ENCODE measurements at regions not wholly inside any gene's neighbourhood (a gene's known extent, or its start where the extent isn't known, plus 50 kb on each side); places are given as distances from the start of the nearest gene placed in this dataset.

- no peaks in the 10 kb centered on the region for H3K4me1 Mint-ChIP-seq (ENCODE audit: low read depth)
- H3K36me3 Mint-ChIP-seq (ENCODE audit: low read depth) = no peaks in the 10 kb centered on the region
- DNase-seq (no peak), ATAC-seq (ENCODE audit: poor library complexity) (no peak)
- TF ChIP-seq CTCF (IDR thresholded peaks at IDR 0.05) = no peak
- H3K27ac Mint-ChIP-seq = no peak overlapping the region
- H3K27me3 Mint-ChIP-seq = no peaks in the 10 kb centered on the region
- ChIA-PET POLR2A (no interaction called here), CTCF (no interaction called here)
- intact Hi-C loops (cut with DNase I, micrococcal nuclease) = no loop called here
- Histone ChIP-seq H3K4me3 (ENCODE audit: low read length) (no peak overlapping the region), H3K9me3 (ENCODE audit: control insufficient read depth in 1 of 2, insufficient read depth in 1 of 2, low read length in 2 of 2) (peaks cover 8 to 16% of the 10 kb centered on the region in 2 experiments), H3K27me3 (ENCODE audit: control insufficient read depth in 1 of 2, insufficient read depth in 2 of 2, low read length in 2 of 2) (no peaks in the 10 kb centered on the region), H3K4me1 (ENCODE audit: insufficient read depth, low read length) (no peaks in the 10 kb centered on the region), H3K36me3 (ENCODE audit: insufficient read depth, low read length) (no peaks in the 10 kb centered on the region), H3K27ac (ENCODE audit: low read depth in 1 of 2, low read length in 2 of 2) (no peak overlapping the region)
- H3K9me3 Mint-ChIP-seq = peaks cover 6% of the 10 kb centered on the region
- H3K4me3 Mint-ChIP-seq = no peak overlapping the region
Measured at GRCh38 chr10:113476191-113476590, 76.7 kb upstream of the HABP2 start.

GRCh38 chr10:113476673-113477072 lies 76.2 kb upstream of the HABP2 start:
- POLR2A ChIA-PET = no interaction called here
- H3K4me1 ChIP-seq (ENCODE audit: insufficient read depth, low read length) = no peaks in the 10 kb centered on the region

GRCh38 chr10:113477451-113477850 lies 75.4 kb upstream of the HABP2 start:
- POLR2A ChIA-PET = no interaction called here
- intact Hi-C loops (cut with DNase I, micrococcal nuclease) = no loop called here
- no peaks in the 10 kb centered on the region for H3K36me3 ChIP-seq (ENCODE audit: insufficient read depth, low read length)
- no peak for TF ChIP-seq CTCF (IDR thresholded peaks at IDR 0.05)
- Mint-ChIP-seq H3K9me3 (peaks cover 6% of the 10 kb centered on the region), H3K4me1 (ENCODE audit: low read depth) (no peaks in the 10 kb centered on the region), H3K4me3 (no peak overlapping the region), H3K27me3 (no peaks in the 10 kb centered on the region), H3K36me3 (ENCODE audit: low read depth) (no peaks in the 10 kb centered on the region), H3K27ac (no peak overlapping the region)
- no peaks in the 10 kb centered on the region for H3K4me1 ChIP-seq (ENCODE audit: insufficient read depth, low read length)
- no peak overlapping the region for H3K27ac ChIP-seq (ENCODE audit: low read depth in 1 of 2, low read length in 2 of 2)
- H3K9me3 ChIP-seq (ENCODE audit: control insufficient read depth in 1 of 2, insufficient read depth in 1 of 2, low read length in 2 of 2) = peaks cover 8 to 16% of the 10 kb centered on the region in 2 experiments
- ATAC-seq (ENCODE audit: poor library complexity) (no peak), DNase-seq (no peak)
- no peak overlapping the region for H3K4me3 ChIP-seq (ENCODE audit: low read length)
- CTCF ChIA-PET = no interaction called here
- no peaks in the 10 kb centered on the region for H3K27me3 ChIP-seq (ENCODE audit: control insufficient read depth in 1 of 2, insufficient read depth in 2 of 2, low read length in 2 of 2)

More at GRCh38 chr10:113476673-113477072, 76.2 kb upstream of the HABP2 start:
- TF ChIP-seq CTCF (IDR thresholded peaks at IDR 0.05) = no peak
- Mint-ChIP-seq H3K27me3 (no peaks in the 10 kb centered on the region), H3K36me3 (ENCODE audit: low read depth) (no peaks in the 10 kb centered on the region), H3K4me1 (ENCODE audit: low read depth) (no peaks in the 10 kb centered on the region), H3K4me3 (no peak overlapping the region), H3K27ac (no peak overlapping the region), H3K9me3 (peaks cover 6% of the 10 kb centered on the region)
- intact Hi-C loops (cut with DNase I, micrococcal nuclease) = no loop called here
- ATAC-seq (ENCODE audit: poor library complexity) = no peak
- H3K4me3 ChIP-seq (ENCODE audit: low read length) = no peak overlapping the region
- H3K36me3 ChIP-seq (ENCODE audit: insufficient read depth, low read length) = no peaks in the 10 kb centered on the region
- no peak overlapping the region for H3K27ac ChIP-seq (ENCODE audit: low read depth in 1 of 2, low read length in 2 of 2)
- CTCF ChIA-PET = no interaction called here
- DNase-seq = no peak
- peaks cover 8 to 16% of the 10 kb centered on the region in 2 experiments for H3K9me3 ChIP-seq (ENCODE audit: control insufficient read depth in 1 of 2, insufficient read depth in 1 of 2, low read length in 2 of 2)
- H3K27me3 ChIP-seq (ENCODE audit: control insufficient read depth in 1 of 2, insufficient read depth in 2 of 2, low read length in 2 of 2) = no peaks in the 10 kb centered on the region

Measured in CD4-positive, alpha-beta T cell (primary cell).